ENCODE measurements at regions not wholly inside any gene's neighbourhood (a gene's known extent, or its start where the extent isn't known, plus 50 kb on each side); places are given as distances from the start of the nearest gene placed in this dataset.

GRCh38 chr18:45403341-45404049, 211.8 kb upstream of the SLC14A2 start:
- Histone ChIP-seq H3K9me2 (ENCODE audit: insufficient read depth) (peaks cover 18% of the 10 kb centered on the region), H2AFZ (no peak overlapping the region), H3K27me3 (ENCODE audit: insufficient read depth) (no peaks in the 10 kb centered on the region), H3K79me2 (replicated peaks; ENCODE audit: insufficient read depth) (no peaks in the 10 kb centered on the region), H3F3A (replicated peaks; ENCODE audit: low read depth) (no peaks in the 10 kb centered on the region), H3K36me3 (ENCODE audit: insufficient read depth) (no peaks in the 10 kb centered on the region), H3K4me2 (no peak overlapping the region), H3K4me3 (no peak overlapping the region), H3K4me1 (ENCODE audit: insufficient read depth) (no peaks in the 10 kb centered on the region), H4K20me1 (replicated peaks; ENCODE audit: insufficient read depth) (no peaks in the 10 kb centered on the region), H3K27ac (ENCODE audit: low read depth) (no peak overlapping the region)
- H3K4me3 Mint-ChIP-seq, result no peak overlapping the region
- no peaks in the 10 kb centered on the region for H3K4me1 Mint-ChIP-seq
- no peaks in the 10 kb centered on the region; the same call in 2 of the 3 replicates for H3K36me3 Mint-ChIP-seq (ENCODE audit: low read depth)
- ATAC-seq (no peak), DNase-seq (ENCODE audit: low spot score) (no peak)
- H3K27me3 Mint-ChIP-seq (ENCODE audit: insufficient read depth, low read depth, poor library complexity), result no peaks in the 10 kb centered on the region
- TF ChIP-seq EZH2phosphoT487 (IDR thresholded peaks at IDR 0.05; ENCODE audit: unreplicated experiment) (no peak), CREB1 (CRISPR knock-in tag; IDR thresholded peaks at IDR 0.05; ENCODE audit: low read depth) (no peak), CTCF (conservative IDR thresholded peaks at IDR 0.05; ENCODE audit: low read depth in 2 of 2) (no peak), JUNB (IDR thresholded peaks at IDR 0.05; ENCODE audit: unreplicated experiment) (no peak), ZNF114 (CRISPR knock-in tag; IDR thresholded peaks at IDR 0.05) (no peak), ZNF462 (CRISPR knock-in tag; IDR thresholded peaks at IDR 0.05) (no peak), NANOG (IDR thresholded peaks at IDR 0.05; ENCODE audit: borderline replicate concordance) (no peak), EZH2 (IDR thresholded peaks at IDR 0.05; ENCODE audit: low read depth, unreplicated experiment) (no peak), POLR2AphosphoS5 (IDR thresholded peaks at IDR 0.05; ENCODE audit: low read depth) (no peak), ZNF331 (CRISPR knock-in tag; IDR thresholded peaks at IDR 0.05; ENCODE audit: low read depth) (no peak), ETS1 (IDR thresholded peaks at IDR 0.05) (no peak), STAT1 (IDR thresholded peaks at IDR 0.05; ENCODE audit: unreplicated experiment) (no peak), REST (IDR thresholded peaks at IDR 0.05; ENCODE audit: unreplicated experiment) (no peak)
- H3K27ac Mint-ChIP-seq, result no peak overlapping the region
- no peaks in the 10 kb centered on the region for H3K9me3 Mint-ChIP-seq
